ENCODE measurements at regions not wholly inside any gene's neighbourhood (a gene's known extent, or its start where the extent isn't known, plus 50 kb on each side); places are given as distances from the start of the nearest gene placed in this dataset.

DNA sequence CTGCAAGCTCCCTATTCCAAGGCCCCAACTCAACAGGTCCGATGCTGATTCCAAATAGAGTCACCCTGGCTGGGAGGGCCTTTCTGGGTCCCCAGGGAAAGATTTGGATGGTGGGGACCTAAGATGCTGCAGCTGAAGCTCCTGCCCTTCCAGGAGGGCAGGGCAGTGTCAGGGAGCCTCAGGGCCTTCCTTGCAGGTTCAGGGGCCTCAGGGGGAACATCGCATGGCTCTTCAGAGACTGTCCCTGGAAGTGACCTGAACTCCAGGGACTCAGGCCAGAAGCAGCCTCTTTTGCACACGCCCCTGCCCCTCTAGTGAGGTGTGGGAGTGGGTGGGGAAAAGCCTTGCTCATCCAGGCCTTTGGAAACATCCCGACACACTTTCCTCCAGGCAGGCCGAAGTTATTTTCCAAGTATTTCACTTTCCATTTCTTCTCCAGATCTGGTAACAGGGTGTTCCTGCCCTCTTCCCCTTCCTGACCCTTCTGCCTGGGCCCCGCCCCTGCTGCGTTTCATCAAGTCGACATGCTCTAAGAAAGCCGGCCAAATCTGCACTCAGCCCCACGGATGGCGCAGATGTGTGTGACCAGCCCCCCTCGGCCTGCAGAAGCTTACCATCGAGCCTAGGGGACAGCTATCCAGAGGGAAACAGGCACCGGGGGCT lies 159.5 kb downstream of the FGF18 start:
- DNase-seq (ENCODE audit: low read depth), result no peak
- no peak overlapping the region for H3K4me3 ChIP-seq (ENCODE audit: low read depth, low read length)
- TF ChIP-seq, protein P1, sequence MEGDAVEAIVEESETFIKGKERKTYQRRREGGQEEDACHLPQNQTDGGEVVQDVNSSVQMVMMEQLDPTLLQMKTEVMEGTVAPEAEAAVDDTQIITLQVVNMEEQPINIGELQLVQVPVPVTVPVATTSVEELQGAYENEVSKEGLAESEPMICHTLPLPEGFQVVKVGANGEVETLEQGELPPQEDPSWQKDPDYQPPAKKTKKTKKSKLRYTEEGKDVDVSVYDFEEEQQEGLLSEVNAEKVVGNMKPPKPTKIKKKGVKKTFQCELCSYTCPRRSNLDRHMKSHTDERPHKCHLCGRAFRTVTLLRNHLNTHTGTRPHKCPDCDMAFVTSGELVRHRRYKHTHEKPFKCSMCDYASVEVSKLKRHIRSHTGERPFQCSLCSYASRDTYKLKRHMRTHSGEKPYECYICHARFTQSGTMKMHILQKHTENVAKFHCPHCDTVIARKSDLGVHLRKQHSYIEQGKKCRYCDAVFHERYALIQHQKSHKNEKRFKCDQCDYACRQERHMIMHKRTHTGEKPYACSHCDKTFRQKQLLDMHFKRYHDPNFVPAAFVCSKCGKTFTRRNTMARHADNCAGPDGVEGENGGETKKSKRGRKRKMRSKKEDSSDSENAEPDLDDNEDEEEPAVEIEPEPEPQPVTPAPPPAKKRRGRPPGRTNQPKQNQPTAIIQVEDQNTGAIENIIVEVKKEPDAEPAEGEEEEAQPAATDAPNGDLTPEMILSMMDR (conservative IDR thresholded peaks at IDR 0.05; ENCODE audit: low read depth, low read length), result no peak

DNA sequence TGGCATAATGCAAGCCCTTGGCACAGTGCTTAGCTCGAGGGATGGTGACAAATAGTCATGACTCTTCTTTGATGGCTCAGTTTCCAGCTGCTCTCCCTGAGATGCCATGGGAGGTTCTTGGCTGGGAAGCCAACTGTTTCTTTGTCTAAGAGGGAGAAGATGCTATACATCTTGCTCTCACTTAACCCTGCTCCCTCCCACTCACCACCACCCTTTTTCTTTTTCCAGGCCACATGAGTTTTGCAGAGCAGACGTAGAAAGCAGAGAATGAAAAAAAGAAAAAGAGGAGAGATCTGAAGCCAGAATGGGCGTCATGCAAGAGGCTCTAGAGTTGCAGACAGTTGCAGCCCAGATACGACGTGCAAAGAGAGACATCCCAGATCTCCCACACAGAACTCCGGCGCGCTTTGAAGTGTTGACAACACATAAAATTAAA lies 160.5 kb downstream of the FGF18 start:
- no peak overlapping the region for H3K4me3 ChIP-seq (ENCODE audit: low read depth, low read length)
- TF ChIP-seq, protein P1 (conservative IDR thresholded peaks at IDR 0.05; ENCODE audit: low read depth, low read length), result no peak
- DNase-seq (ENCODE audit: low read depth), result no peak

- no peak overlapping the region for H3K4me3 ChIP-seq (ENCODE audit: low read depth, low read length)
- DNase-seq (ENCODE audit: low read depth), result peak; percentile 66
- TF ChIP-seq, protein P1 (conservative IDR thresholded peaks at IDR 0.05; ENCODE audit: low read depth, low read length), result no peak
Measured at GRCh38 chr5:171580502-171581265, 161.2 kb downstream of the FGF18 start.

DNA sequence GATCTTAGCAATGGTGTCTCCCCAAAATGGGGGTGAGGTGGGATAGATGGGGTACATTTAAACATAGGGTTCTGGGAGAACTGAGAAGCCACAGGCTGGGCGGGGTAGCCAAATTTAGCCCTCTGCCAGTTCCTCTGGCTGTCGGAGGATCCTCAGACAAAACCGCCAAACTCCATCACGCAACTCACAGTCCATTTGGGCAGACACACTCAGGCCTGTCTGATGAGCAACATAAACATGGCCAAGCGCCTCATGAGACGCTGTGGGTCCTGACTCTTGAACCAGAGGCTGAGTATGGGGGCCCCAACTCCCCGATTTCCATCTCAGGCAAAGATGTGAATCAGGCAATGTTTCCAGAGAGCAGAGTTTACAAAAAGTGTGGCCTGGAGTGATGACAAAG lies 162.3 kb downstream of the FGF18 start:
- no peak for DNase-seq (ENCODE audit: low read depth)
- no peak overlapping the region for H3K4me3 ChIP-seq (ENCODE audit: low read depth, low read length)
- TF ChIP-seq, protein P1 (conservative IDR thresholded peaks at IDR 0.05; ENCODE audit: low read depth, low read length), result no peak

DNA sequence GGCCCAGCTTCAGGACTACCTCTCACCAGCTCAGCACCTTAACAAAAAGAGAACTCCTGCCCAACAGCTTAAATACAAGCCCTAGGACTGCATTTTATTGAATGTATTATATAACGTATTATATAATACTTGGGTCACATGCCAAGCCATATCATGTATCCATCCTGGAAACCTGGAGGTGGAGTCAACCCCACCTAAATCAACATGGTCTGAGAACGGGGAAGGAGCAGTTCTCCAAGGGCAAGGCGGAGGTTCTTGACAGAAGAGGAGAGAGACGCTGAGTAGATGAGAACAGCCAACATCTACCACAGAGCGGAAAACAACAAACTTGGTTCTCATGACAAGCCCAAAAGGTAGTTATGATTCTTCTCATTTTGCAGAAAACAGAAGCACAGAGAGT lies 163.4 kb downstream of the FGF18 start:
- TF ChIP-seq, protein P1 (conservative IDR thresholded peaks at IDR 0.05; ENCODE audit: low read depth, low read length), result no peak
- no peak for DNase-seq (ENCODE audit: low read depth)
- no peak overlapping the region for H3K4me3 ChIP-seq (ENCODE audit: low read depth, low read length)

DNA sequence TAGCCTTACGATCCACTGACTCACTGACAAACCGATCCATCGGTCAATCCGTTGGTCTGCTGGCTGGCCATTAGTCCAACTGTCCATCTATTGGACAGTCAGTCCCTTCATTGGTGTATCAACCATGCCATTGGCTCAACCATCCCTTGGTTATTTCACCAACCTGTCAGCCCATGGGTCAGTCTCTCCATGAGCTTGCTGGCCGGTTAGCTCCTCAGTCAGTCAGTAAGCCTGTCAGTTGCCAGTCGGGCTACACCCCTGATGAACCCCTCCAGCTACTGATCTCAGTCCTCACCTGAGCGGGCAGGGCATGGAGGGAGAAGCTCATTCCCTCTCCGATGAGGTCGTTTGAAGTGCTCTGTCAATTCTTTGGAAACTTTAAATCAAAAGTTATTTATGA lies 166.5 kb downstream of the FGF18 start:
- no peak overlapping the region for H3K4me3 ChIP-seq (ENCODE audit: low read depth, low read length)
- no peak for DNase-seq (ENCODE audit: low read depth)
- TF ChIP-seq, protein P1 (conservative IDR thresholded peaks at IDR 0.05; ENCODE audit: low read depth, low read length), result no peak
